IMR-90 (cell line): ENCODE measurements at regions not wholly inside any gene's neighbourhood (a gene's known extent, or its start where the extent isn't known, plus 50 kb on each side); places are given as distances from the start of the nearest gene placed in this dataset.
A peak's percentile ranks its signal among the peaks of the same experiment; 100 is the strongest.

Source experiments
- ATAC-seq: fragments of 200-7000 bp; cut with Tn5 transposase; 2 replicates; pipeline ENCODE4 v1.9.1; 2020; ENCODE audit warnings: low read depth, mild to moderate bottlenecking, moderate library complexity
- BruUV-seq: library from RNA; stranded (reverse); fragments of 400-500 nt; replicated peaks from 2 replicates; lab custom pipeline; 2021; lab: Mats Ljungman, UMichigan
- CTCF ChIA-PET: fragments of 300-600 bp; formaldehyde crosslinking; extraction: SDS; loops from one replicate; lab custom pipeline; 2021; ENCODE audit warnings: antibody characterized with exemption; lab: Yijun Ruan, JAX
- POLR2A ChIA-PET: fragments of 300-600 bp; sonication (Branson Sonifier 250); formaldehyde crosslinking; loops from one replicate; lab custom pipeline; 2022; ENCODE audit warnings: antibody characterized with exemption; ENCODE audit not compliant: unreplicated experiment; lab: Charles Lee
- DNase-seq: peaks from one replicate; pipeline ENCODE4 v3.0.0; 2013
- H2AFZ ChIP-seq: replicated peaks from 2 replicates; pipeline ENCODE3; 2013; ENCODE audit warnings: low read length, mild to moderate bottlenecking; ENCODE audit not compliant: poor library complexity
- H2AK5ac ChIP-seq: 2 replicates; pipeline ENCODE4 v1.6.1; 2013; ENCODE audit warnings: low read depth, low read length, inconsistent platforms
- H2AK9ac ChIP-seq: replicated peaks from 2 replicates; pipeline ENCODE3; 2013; ENCODE audit warnings: mild to moderate bottlenecking, low read depth, low read length, moderate library complexity; ENCODE audit not compliant: poor library complexity
- H2BK120ac ChIP-seq: 2 replicates; pipeline ENCODE4 v1.6.1; 2013; ENCODE audit warnings: low read depth, low read length, inconsistent platforms
- H2BK15ac ChIP-seq: 3 replicates; pipeline ENCODE4 v1.6.1; 2013; ENCODE audit warnings: low read depth, low read length, inconsistent platforms
- H2BK20ac ChIP-seq: 2 replicates; pipeline ENCODE4 v1.6.1; 2013; ENCODE audit warnings: low read depth, mild to moderate bottlenecking, inconsistent platforms, low read length, moderate library complexity
- H2BK5ac ChIP-seq: 2 replicates; pipeline ENCODE4 v1.6.1; 2013; ENCODE audit warnings: mild to moderate bottlenecking, low read depth, low read length, inconsistent platforms; ENCODE audit not compliant: poor library complexity, severe bottlenecking
- H3K14ac ChIP-seq: replicated peaks from 2 replicates; pipeline ENCODE4 v1.6.1; 2013; ENCODE audit warnings: low read depth, low read length, inconsistent platforms
- H3K18ac ChIP-seq: 2 replicates; pipeline ENCODE4 v1.6.1; 2013; ENCODE audit warnings: low read depth, low read length, control low read depth
- H3K23ac ChIP-seq: 2 replicates; pipeline ENCODE4 v1.6.1; 2013; ENCODE audit warnings: low read depth, low read length, inconsistent platforms
- H3K27ac ChIP-seq: 2 replicates; pipeline ENCODE4 v1.5.1; 2013; ENCODE audit warnings: mild to moderate bottlenecking, control low read depth, low read length; ENCODE audit not compliant: insufficient read depth
- H3K27me3 ChIP-seq: 2 replicates; pipeline ENCODE4 v1.6.1; 2013; ENCODE audit warnings: low read length; ENCODE audit not compliant: control insufficient read depth, insufficient read depth
- H3K36me3 ChIP-seq: 2 replicates; pipeline ENCODE4 v1.6.1; 2013; ENCODE audit warnings: low read length, mixed read lengths; ENCODE audit not compliant: control insufficient read depth, insufficient read depth
- H3K4ac ChIP-seq: 2 replicates; pipeline ENCODE4 v1.6.1; 2013; ENCODE audit warnings: low read depth, low read length, inconsistent platforms
- H3K4me1 ChIP-seq: 2 replicates; pipeline ENCODE4 v1.6.1; 2013; ENCODE audit warnings: low read length, mixed read lengths; ENCODE audit not compliant: control insufficient read depth, insufficient read depth
- H3K4me2 ChIP-seq: 2 replicates; pipeline ENCODE4 v1.6.1; 2013; ENCODE audit warnings: low read depth, mild to moderate bottlenecking, control low read depth, low read length, moderate library complexity
- H3K4me3 ChIP-seq: 2 replicates; pipeline ENCODE4 v1.5.1; 2013; ENCODE audit warnings: low read depth, mild to moderate bottlenecking, control low read depth, low read length, moderate library complexity; ENCODE audit not compliant: insufficient read depth
- H3K56ac ChIP-seq: 2 replicates; pipeline ENCODE4 v1.6.1; 2013; ENCODE audit warnings: low read length, inconsistent platforms; ENCODE audit not compliant: insufficient read depth; ENCODE audit errors: extremely low read depth
- H3K79me1 ChIP-seq, 2 experiments: 2 replicates each; pipeline ENCODE4 v1.6.1; 2013; ENCODE audit warnings: low read length in 2 of 2, inconsistent platforms in 1 of 2, low read depth in 1 of 2
- H3K9ac ChIP-seq: 2 replicates; pipeline ENCODE4 v1.6.1; 2013; ENCODE audit warnings: low read depth, low read length, control low read depth
- H3K9me1 ChIP-seq: 2 replicates; pipeline ENCODE4 v1.6.1; 2013; ENCODE audit warnings: low read length, inconsistent platforms; ENCODE audit not compliant: insufficient read depth
- H3K9me3 ChIP-seq: 2 replicates; pipeline ENCODE4 v1.6.1; 2013; ENCODE audit warnings: low read length; ENCODE audit not compliant: control insufficient read depth, insufficient read depth
- H4K20me1 ChIP-seq: 2 replicates; pipeline ENCODE4 v1.6.1; 2013; ENCODE audit warnings: low read length, inconsistent platforms; ENCODE audit not compliant: insufficient read depth
- H4K5ac ChIP-seq: 2 replicates; pipeline ENCODE4 v1.6.1; 2013; ENCODE audit warnings: mild to moderate bottlenecking, low read depth, low read length, control low read depth
- H4K8ac ChIP-seq, 2 experiments: 2 replicates each; pipeline ENCODE4 v1.6.1; 2013; ENCODE audit warnings: low read depth in 2 of 2, low read length in 2 of 2, control low read depth in 1 of 2, inconsistent platforms in 1 of 2
- H4K91ac ChIP-seq: 2 replicates; pipeline ENCODE4 v1.6.1; 2013; ENCODE audit warnings: low read depth, low read length, inconsistent platforms; ENCODE audit not compliant: insufficient read depth
- CHD1 ChIP-seq: IDR thresholded peaks from 2 replicates; pipeline ENCODE4 v1.6.1; 2012; ENCODE audit warnings: low read depth, low read length, improper control_type of control experiment
- FOS ChIP-seq: fragments of 150-350 bp; IDR thresholded peaks from 2 replicates; pipeline ENCODE4 v1.6.1; 2016; ENCODE audit warnings: low read depth, low read length
- RAD21 ChIP-seq: IDR thresholded peaks from 2 replicates; pipeline ENCODE4 v1.6.1; 2012; ENCODE audit warnings: low read length, improper control_type of control experiment
- RCOR1 ChIP-seq: IDR thresholded peaks from 2 replicates; pipeline ENCODE4 v1.6.1; 2012; ENCODE audit warnings: mild to moderate bottlenecking, low read length, improper control_type of control experiment; ENCODE audit not compliant: insufficient replicate concordance
- RFX5 ChIP-seq: IDR thresholded peaks from 2 replicates; pipeline ENCODE4 v1.8.0; 2012; ENCODE audit warnings: low read depth, mild to moderate bottlenecking, low read length, moderate library complexity
- SMC3 ChIP-seq: fragments of 150-350 bp; IDR thresholded peaks from 2 replicates; pipeline ENCODE4 v1.6.1; 2016; ENCODE audit warnings: low read depth, mild to moderate bottlenecking, antibody characterized with exemption, low read length, moderate library complexity
- USF2 ChIP-seq: fragments of 150-350 bp; IDR thresholded peaks from 2 replicates; pipeline ENCODE4 v1.6.1; 2017; ENCODE audit warnings: mild to moderate bottlenecking, antibody characterized with exemption, low read length, low read depth
- WGBS, 2 experiments: methylation state at CpG; one replicate each; pipeline versions ENCODE4 v1.1.5 to v1.1.7; 2013; ENCODE audit warnings: missing lambda C conversion rate in 2 of 2; ENCODE audit not compliant: insufficient read length in 1 of 2; ENCODE audit errors: extremely low coverage in 2 of 2; 5-methylcytosine and 5-hydroxymethylcytosine counted together
- dilution Hi-C: fragments of 300-500 bp; cut with HindIII; formaldehyde crosslinking; loops from one replicate; pipeline ENCODE4 v1.14.3; 2018; ENCODE audit warnings: low sequenced_read_pairs; ENCODE audit not compliant: unreplicated experiment
- in situ Hi-C: fragments of 300-500 bp; cut with MboI; formaldehyde crosslinking; loops from 3 replicates; pipeline ENCODE4 v1.14.3; 2019; ENCODE audit warnings: low sequenced_read_pairs, inconsistent platforms, mixed read lengths
- intact Hi-C: fragments of 100-400 bp; cut with micrococcal nuclease; formaldehyde crosslinking; loops from 2 replicates; pipeline ENCODE4 v1.10.0; 2022

DNA sequence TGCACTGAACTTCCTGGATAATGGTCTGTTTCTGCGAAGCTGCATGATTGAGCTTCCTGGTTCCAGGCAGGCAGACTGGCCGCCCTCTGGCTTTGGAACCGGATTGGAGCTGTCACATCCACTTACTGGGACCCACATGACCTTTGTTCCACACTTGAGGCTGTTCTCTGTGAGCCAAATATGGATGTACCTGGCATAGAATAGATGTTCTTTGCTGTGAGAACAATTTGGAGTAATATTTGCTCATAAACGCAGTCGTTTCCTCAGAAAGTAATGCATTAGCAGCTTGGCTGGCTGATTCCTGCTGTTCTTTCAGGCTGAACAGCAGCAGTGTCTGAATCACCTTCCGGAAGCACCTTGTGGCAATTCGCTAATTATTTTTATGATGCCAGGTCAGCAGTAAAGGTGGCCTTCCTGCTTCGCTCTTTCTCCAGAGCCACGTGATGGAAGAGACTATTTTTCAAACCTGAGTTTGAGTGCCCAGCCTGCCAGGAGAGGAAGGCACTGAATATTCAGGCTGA, 78.1 kb upstream of the BOD1L1 start:
- H4K20me1 ChIP-seq, result no peaks in the 10 kb centered on the region
- H3K9me3 ChIP-seq, result no peaks in the 10 kb centered on the region
- no peaks in the 10 kb centered on the region for H3K79me1 ChIP-seq
- DNase-seq, result no peak
- peak overlapping the region in 1 of 2 experiments; percentile 27; a peak in 1 of 4 replicates for H4K8ac ChIP-seq
- no peaks in the 10 kb centered on the region for H3K9me1 ChIP-seq
- no peak overlapping the region for H3K4me2 ChIP-seq
- no peak overlapping the region; the same call in 1 of the 2 replicates for H4K91ac ChIP-seq
- H3K23ac ChIP-seq, result no peak overlapping the region
- H3K14ac ChIP-seq, result no peak overlapping the region
- peak overlapping the region; percentile 24 for H2AFZ ChIP-seq
- no peak overlapping the region for H2AK5ac ChIP-seq
- H2BK120ac ChIP-seq, result peak overlapping the region; percentile 14; the same call in 1 of the 2 replicates
- no TSS peak for BruUV-seq
- no peak overlapping the region for H2BK20ac ChIP-seq
- no peak overlapping the region for H2BK5ac ChIP-seq
- dilution Hi-C loops, result no loop called here
- no peaks in the 10 kb centered on the region for H3K36me3 ChIP-seq
- no peak overlapping the region for H4K5ac ChIP-seq
- H2AK9ac ChIP-seq, result no peak overlapping the region
- H3K18ac ChIP-seq, result no peak overlapping the region
- H3K4me1 ChIP-seq, result no peaks in the 10 kb centered on the region; the same call in 1 of the 2 replicates
- POLR2A ChIA-PET, result no interaction called here
- WGBS, 2 experiments, result 88% methylated on average over 7 of the region's 9 CpGs; no CpG with 5 or more reads in 1 of the 2 experiments
- CTCF ChIA-PET, result no interaction called here
- no peak for TF ChIP-seq RCOR1
- TF ChIP-seq RFX5, result no peak
- TF ChIP-seq USF2, result no peak
- TF ChIP-seq CHD1, result no peak
- no peak for TF ChIP-seq SMC3
- TF ChIP-seq RAD21, result no peak
- TF ChIP-seq FOS, result no peak
- intact Hi-C loops, result no loop called here
- no peak overlapping the region for H3K9ac ChIP-seq
- no peak for ATAC-seq
- no peaks in the 10 kb centered on the region for H3K27me3 ChIP-seq
- in situ Hi-C loops, result no loop called here
- H3K4ac ChIP-seq, result no peak overlapping the region
- no peak overlapping the region for H3K4me3 ChIP-seq
- no peak overlapping the region; the same call in 2 of the 3 replicates for H2BK15ac ChIP-seq
- H3K56ac ChIP-seq, result no peak overlapping the region
- H3K27ac ChIP-seq, result no peak overlapping the region
